ENCODE measurements at regions not wholly inside any gene's neighbourhood (a gene's known extent, or its start where the extent isn't known, plus 50 kb on each side); places are given as distances from the start of the nearest gene placed in this dataset.

- DNase-seq: no peak
Measured at GRCh38 chr9:91073049-91073810, 271.6 kb downstream of the SYK start.

GRCh38 chr9:91073811-91074771, 272.5 kb downstream of the SYK start:
- DNase-seq: no peak

GRCh38 chr9:91074866-91075265, 273.2 kb downstream of the SYK start:
- DNase-seq: no peak

- no peak for DNase-seq
Measured at GRCh38 chr9:91075279-91075678, 273.7 kb downstream of the SYK start.

GRCh38 chr9:91077624-91078368, 276.2 kb downstream of the SYK start:
- DNase-seq: no peak

GRCh38 chr9:91078369-91078695, 276.7 kb downstream of the SYK start:
- DNase-seq: no peak

- DNase-seq: no peak
Measured at GRCh38 chr9:91082731-91083130, 279.0 kb downstream of the AUH start.

- no peak for DNase-seq
Measured at GRCh38 chr9:91084896-91085516, 276.7 kb downstream of the AUH start.

GRCh38 chr9:91085517-91086291, 276.0 kb downstream of the AUH start:
- DNase-seq: peak in 1 of 5 donors; percentile 31

- no peak for DNase-seq
Measured at GRCh38 chr9:91086657-91087461, 274.9 kb downstream of the AUH start.

- no peak for DNase-seq
Measured at GRCh38 chr9:91087462-91087759, 274.3 kb downstream of the AUH start.

- peak in 1 of 5 donors; percentile 61 for DNase-seq
Measured at GRCh38 chr9:91089405-91090129, 272.2 kb downstream of the AUH start.

GRCh38 chr9:91090130-91090410, 271.6 kb downstream of the AUH start:
- no peak for DNase-seq

- no peak for DNase-seq
Measured at GRCh38 chr9:91092214-91092613, 269.5 kb downstream of the AUH start.

- DNase-seq: peak in 1 of 5 donors; percentile 25
Measured at GRCh38 chr9:91094324-91095088, 267.2 kb downstream of the AUH start.

- no peak for DNase-seq
Measured at GRCh38 chr9:91098203-91098850, 263.4 kb downstream of the AUH start.

GRCh38 chr9:91099436-91099835, 262.3 kb downstream of the AUH start:
- DNase-seq: no peak

- DNase-seq: no peak
Measured at GRCh38 chr9:91100878-91101450, 260.8 kb downstream of the AUH start.

GRCh38 chr9:91101611-91102168, 260.0 kb downstream of the AUH start:
- peak; percentile 64 to 94 (median 79) for DNase-seq
